GM23338 (cell line): ENCODE measurements at regions not wholly inside any gene's neighbourhood (a gene's known extent, or its start where the extent isn't known, plus 50 kb on each side); places are given as distances from the start of the nearest gene placed in this dataset.

Experiments used
- ATAC-seq: fragments of 200-7000 bp; cut with Tn5 transposase; 3 replicates; pipeline ENCODE4 v1.9.1; 2020
- DNase-seq: peaks from one replicate; pipeline ENCODE4 v3.0.0-alpha.2; 2015; ENCODE audit warnings: low spot score
- H2AFZ ChIP-seq: fragments of 200-600 bp; sonication (generic); 2 replicates; pipeline ENCODE4 v1.8.0; 2016; ENCODE audit warnings: antibody characterized with exemption, mild to moderate bottlenecking, moderate library complexity
- H3F3A ChIP-seq: fragments of 200-600 bp; sonication (generic); replicated peaks from 2 replicates; pipeline ENCODE4 v1.8.0; 2017; ENCODE audit warnings: antibody characterized with exemption, mixed run types, low read depth
- H3K27ac ChIP-seq: fragments of 200-600 bp; sonication (generic); 2 replicates; pipeline ENCODE4 v1.6.1; 2016; ENCODE audit warnings: low read depth
- H3K27me3 ChIP-seq: fragments of 200-600 bp; sonication (generic); 2 replicates; pipeline ENCODE4 v1.8.0; 2016; ENCODE audit warnings: mild to moderate bottlenecking, mixed run types, moderate library complexity; ENCODE audit not compliant: insufficient read depth
- H3K36me3 ChIP-seq: fragments of 200-600 bp; sonication (generic); 2 replicates; pipeline ENCODE4 v1.8.0; 2016; ENCODE audit warnings: mild to moderate bottlenecking; ENCODE audit not compliant: insufficient read depth
- H3K4me1 ChIP-seq: fragments of 200-600 bp; sonication (generic); 2 replicates; pipeline ENCODE4 v1.8.0; 2016; ENCODE audit warnings: mild to moderate bottlenecking, moderate library complexity; ENCODE audit not compliant: insufficient read depth
- H3K4me2 ChIP-seq: fragments of 200-600 bp; sonication (generic); 2 replicates; pipeline ENCODE4 v1.7.1; 2017; ENCODE audit warnings: mixed run types
- H3K4me3 ChIP-seq: fragments of 200-600 bp; sonication (generic); 2 replicates; pipeline ENCODE4 v1.6.1; 2016; ENCODE audit warnings: mixed run types
- H3K79me2 ChIP-seq: fragments of 200-600 bp; sonication (generic); replicated peaks from 2 replicates; pipeline ENCODE4 v1.8.0; 2017; ENCODE audit warnings: mild to moderate bottlenecking; ENCODE audit not compliant: insufficient read depth
- H3K9me2 ChIP-seq: fragments of 200-600 bp; sonication (generic); 2 replicates; pipeline ENCODE4 v1.8.0; 2017; ENCODE audit not compliant: insufficient read depth
- H4K20me1 ChIP-seq: fragments of 200-600 bp; sonication (generic); replicated peaks from 2 replicates; pipeline ENCODE4 v1.8.0; 2017; ENCODE audit warnings: mild to moderate bottlenecking; ENCODE audit not compliant: insufficient read depth
- H3K27ac Mint-ChIP-seq: 2 replicates; pipeline ENCODE4 v1.8.0; 2020; ENCODE audit warnings: inconsistent platforms, mild to moderate bottlenecking, moderate library complexity, mixed read lengths
- H3K27me3 Mint-ChIP-seq: 3 replicates; pipeline ENCODE4 v1.8.0; 2022; ENCODE audit warnings: low read depth, mild to moderate bottlenecking, moderate library complexity, mixed read lengths, inconsistent platforms; ENCODE audit not compliant: insufficient read depth, poor library complexity
- H3K36me3 Mint-ChIP-seq: 3 replicates; pipeline ENCODE4 v1.8.0; 2021; ENCODE audit warnings: low read depth, mild to moderate bottlenecking, inconsistent platforms, moderate library complexity, mixed read lengths
- H3K4me1 Mint-ChIP-seq: 3 replicates; pipeline ENCODE4 v1.8.0; 2020; ENCODE audit warnings: mild to moderate bottlenecking, inconsistent platforms, mixed read lengths
- H3K4me3 Mint-ChIP-seq: 3 replicates; pipeline ENCODE4 v1.8.0; 2021; ENCODE audit warnings: moderate library complexity, mild to moderate bottlenecking, inconsistent platforms, mixed read lengths
- H3K9me3 Mint-ChIP-seq: 3 replicates; pipeline ENCODE4 v1.8.0; 2020; ENCODE audit warnings: moderate library complexity, mild to moderate bottlenecking, inconsistent platforms, mixed read lengths
- CREB1 ChIP-seq: fragments of 250-450 bp; sonication (Bioruptor Pico); IDR thresholded peaks from 2 replicates; pipeline ENCODE4 v1.5.0; 2020; ENCODE audit warnings: low read depth, mild to moderate bottlenecking, moderate library complexity
- CTCF ChIP-seq, 2 experiments: fragments of 200-600 bp in 1 of 2; sonication (generic) in 1 of 2; conservative IDR thresholded peaks; 2 replicates each; pipeline versions ENCODE4 v1.5.1 to v1.6.1; 2016 to 2017; ENCODE audit warnings: antibody characterized with exemption in 2 of 2, low read depth in 2 of 2, mild to moderate bottlenecking in 2 of 2, moderate library complexity in 1 of 2
- ETS1 ChIP-seq: IDR thresholded peaks from 2 replicates; pipeline ENCODE4 v1.6.1; 2016; ENCODE audit warnings: antibody characterized with exemption
- EZH2 ChIP-seq: fragments of 200-600 bp; sonication (generic); IDR thresholded peaks from one replicate; pipeline ENCODE4 v1.8.0; 2017; ENCODE audit warnings: antibody characterized with exemption, mild to moderate bottlenecking, low read depth; ENCODE audit not compliant: unreplicated experiment
- EZH2phosphoT487 ChIP-seq: fragments of 200-600 bp; sonication (generic); IDR thresholded peaks from one replicate; pipeline ENCODE4 v1.8.1; 2018; ENCODE audit warnings: antibody characterized with exemption; ENCODE audit not compliant: unreplicated experiment
- JUNB ChIP-seq: IDR thresholded peaks from one replicate; pipeline ENCODE4 v1.6.1; 2016; ENCODE audit warnings: antibody characterized with exemption; ENCODE audit not compliant: unreplicated experiment
- NANOG ChIP-seq: IDR thresholded peaks from 2 replicates; pipeline ENCODE4 v1.6.1; 2016; ENCODE audit warnings: antibody characterized with exemption, borderline replicate concordance
- POLR2AphosphoS5 ChIP-seq: IDR thresholded peaks from 2 replicates; pipeline ENCODE4 v1.6.1; 2016; ENCODE audit warnings: antibody characterized with exemption, low read depth
- REST ChIP-seq: IDR thresholded peaks from one replicate; pipeline ENCODE4 v1.6.1; 2018; ENCODE audit warnings: antibody characterized with exemption; ENCODE audit not compliant: unreplicated experiment
- STAT1 ChIP-seq: IDR thresholded peaks from one replicate; pipeline ENCODE4 v1.6.1; 2016; ENCODE audit warnings: antibody characterized with exemption; ENCODE audit not compliant: unreplicated experiment
- ZNF114 ChIP-seq: fragments of 250-450 bp; sonication (Bioruptor Pico); IDR thresholded peaks from 2 replicates; pipeline ENCODE4 v1.5.0; 2020; ENCODE audit warnings: mild to moderate bottlenecking, moderate library complexity
- ZNF331 ChIP-seq: fragments of 250-450 bp; sonication (Bioruptor Pico); IDR thresholded peaks from 2 replicates; pipeline ENCODE4 v1.5.0; 2020; ENCODE audit warnings: low read depth, mild to moderate bottlenecking, moderate library complexity
- ZNF462 ChIP-seq: fragments of 250-450 bp; sonication (Bioruptor Pico); IDR thresholded peaks from 2 replicates; pipeline ENCODE4 v1.5.0; 2020; ENCODE audit warnings: mild to moderate bottlenecking, moderate library complexity

GRCh38 chr2:128371648-128372345, 53.1 kb upstream of the HS6ST1 start:
- H3K4me2 ChIP-seq = no peak overlapping the region
- no peak overlapping the region for H3K27ac Mint-ChIP-seq
- H3K27me3 Mint-ChIP-seq = peaks cover 26% of the 10 kb centered on the region
- no peaks in the 10 kb centered on the region for H3K79me2 ChIP-seq
- no peaks in the 10 kb centered on the region; the same call in 2 of the 3 replicates for H3K9me3 Mint-ChIP-seq
- TF ChIP-seq CTCF (conservative IDR thresholded peaks at IDR 0.05; ENCODE audit: low read depth in 2 of 2) = no peak
- no peak for TF ChIP-seq ETS1
- TF ChIP-seq NANOG = no peak
- no peak for TF ChIP-seq ZNF331 (CRISPR knock-in tag)
- TF ChIP-seq JUNB = no peak
- TF ChIP-seq CREB1 (CRISPR knock-in tag) = no peak
- no peak for TF ChIP-seq POLR2AphosphoS5
- TF ChIP-seq ZNF462 (CRISPR knock-in tag) = no peak
- TF ChIP-seq EZH2 = no peak
- TF ChIP-seq ZNF114 (CRISPR knock-in tag) = no peak
- TF ChIP-seq EZH2phosphoT487 = no peak
- no peak for TF ChIP-seq STAT1
- no peak for TF ChIP-seq REST
- DNase-seq (no peak), ATAC-seq (no peak)
- no peaks in the 10 kb centered on the region for H3F3A ChIP-seq
- H2AFZ ChIP-seq = no peak overlapping the region
- no peak overlapping the region for H3K27ac ChIP-seq
- H4K20me1 ChIP-seq = no peaks in the 10 kb centered on the region
- no peaks in the 10 kb centered on the region for H3K9me2 ChIP-seq
- H3K4me1 Mint-ChIP-seq = peaks cover 14% of the 10 kb centered on the region
- H3K4me1 ChIP-seq = peaks cover 6% of the 10 kb centered on the region
- H3K4me3 Mint-ChIP-seq = no peak overlapping the region
- no peaks in the 10 kb centered on the region for H3K27me3 ChIP-seq
- no peak overlapping the region for H3K4me3 ChIP-seq
- H3K36me3 ChIP-seq = no peaks in the 10 kb centered on the region
- H3K36me3 Mint-ChIP-seq = peaks cover 3% of the 10 kb centered on the region; the same call in 2 of the 3 replicates
